HUES64 (cell line): ENCODE measurements at regions not wholly inside any gene's neighbourhood (a gene's known extent, or its start where the extent isn't known, plus 50 kb on each side); places are given as distances from the start of the nearest gene placed in this dataset.

Source experiments
- H3K27ac ChIP-seq: 2 replicates; pipeline ENCODE4 v1.7.0; 2013; ENCODE audit warnings: low read depth, low read length, inconsistent platforms
- H3K27me3 ChIP-seq: 2 replicates; pipeline ENCODE4 v1.6.1; 2013; ENCODE audit warnings: mild to moderate bottlenecking, low read length; ENCODE audit not compliant: insufficient read depth
- H3K36me3 ChIP-seq: 2 replicates; pipeline ENCODE4 v1.6.1; 2013; ENCODE audit warnings: mild to moderate bottlenecking, low read length; ENCODE audit not compliant: insufficient read depth
- H3K4me1 ChIP-seq: 2 replicates; pipeline ENCODE4 v1.6.1; 2013; ENCODE audit warnings: mild to moderate bottlenecking, low read length, moderate library complexity; ENCODE audit not compliant: insufficient read depth
- H3K4me3 ChIP-seq: 2 replicates; pipeline ENCODE4 v1.5.1; 2013; ENCODE audit warnings: mild to moderate bottlenecking, low read length, moderate library complexity
- H3K9ac ChIP-seq: 2 replicates; pipeline ENCODE4 v1.6.1; 2013; ENCODE audit warnings: mild to moderate bottlenecking, low read depth, low read length
- H3K9me3 ChIP-seq: 2 replicates; pipeline ENCODE4 v1.6.1; 2013; ENCODE audit warnings: low read depth, low read length; ENCODE audit not compliant: insufficient read depth
- WGBS: fragments of 150-250, 120-280 bp; methylation state at CpG from one replicate; pipeline ENCODE4 v1.1.7; 2013; ENCODE audit warnings: missing lambda C conversion rate; 5-methylcytosine and 5-hydroxymethylcytosine counted together

GRCh38 chr14:104445832-104446381 lies 133.7 kb upstream of the C14orf180 start:
- Histone ChIP-seq H3K4me1 (0 out of 2 replicates have a peak, but pooled peaks cover 3% of the 10 kb centered on the region), H3K9me3 (peaks cover 15% of the 10 kb centered on the region; the same call in 1 of the 2 replicates), H3K36me3 (no peaks in the 10 kb centered on the region), H3K27me3 (no peaks in the 10 kb centered on the region), H3K4me3 (no peak overlapping the region), H3K9ac (no peak overlapping the region), H3K27ac (no peak overlapping the region)
- WGBS, result 89% methylated on average over 11 of the region's 11 CpGs

GRCh38 chr14:104446611-104447010 lies 133.0 kb upstream of the C14orf180 start:
- no peaks in the 10 kb centered on the region for H3K27me3 ChIP-seq
- no peak overlapping the region for H3K4me3 ChIP-seq
- H3K4me1 ChIP-seq, result 0 out of 2 replicates have a peak, but pooled peaks cover 3% of the 10 kb centered on the region
- no peak overlapping the region for H3K9ac ChIP-seq
- H3K27ac ChIP-seq, result no peak overlapping the region
- WGBS, result 91% methylated on average over 6 of the region's 6 CpGs
- peaks cover 15% of the 10 kb centered on the region; the same call in 1 of the 2 replicates for H3K9me3 ChIP-seq
- H3K36me3 ChIP-seq, result no peaks in the 10 kb centered on the region

GRCh38 chr14:104447750-104448149 lies 131.8 kb upstream of the C14orf180 start:
- no peaks in the 10 kb centered on the region for H3K36me3 ChIP-seq
- no peak overlapping the region for H3K4me3 ChIP-seq
- 95% methylated on average over 1 of the region's 1 CpG for WGBS

GRCh38 chr14:104448321-104448720 lies 131.2 kb upstream of the C14orf180 start:
- Histone ChIP-seq H3K4me1 (0 out of 2 replicates have a peak, but pooled peaks cover 3% of the 10 kb centered on the region), H3K4me3 (no peak overlapping the region), H3K27me3 (no peaks in the 10 kb centered on the region; the same call in 1 of the 2 replicates), H3K9me3 (peaks cover 15% of the 10 kb centered on the region; the same call in 1 of the 2 replicates), H3K9ac (no peak overlapping the region), H3K36me3 (no peaks in the 10 kb centered on the region), H3K27ac (no peak overlapping the region)
- WGBS, result 83% methylated on average over 1 of the region's 2 CpGs

More at GRCh38 chr14:104447750-104448149, 131.8 kb upstream of the C14orf180 start:
- no peak overlapping the region for H3K27ac ChIP-seq
- H3K4me1 ChIP-seq, result 0 out of 2 replicates have a peak, but pooled peaks cover 3% of the 10 kb centered on the region
- H3K9me3 ChIP-seq, result peaks cover 15% of the 10 kb centered on the region; the same call in 1 of the 2 replicates
- no peak overlapping the region for H3K9ac ChIP-seq
- H3K27me3 ChIP-seq, result no peaks in the 10 kb centered on the region

- H3K27ac ChIP-seq, result no peak overlapping the region
- H3K9ac ChIP-seq, result no peak overlapping the region
- no peak overlapping the region for H3K4me3 ChIP-seq
- H3K9me3 ChIP-seq, result peaks cover 15% of the 10 kb centered on the region; the same call in 1 of the 2 replicates
- H3K4me1 ChIP-seq, result 0 out of 2 replicates have a peak, but pooled peaks cover under 1% of the 10 kb centered on the region
- no peaks in the 10 kb centered on the region for H3K36me3 ChIP-seq
- H3K27me3 ChIP-seq, result no peaks in the 10 kb centered on the region; the same call in 1 of the 2 replicates
- WGBS, result 33% methylated on average over 1 of the region's 1 CpG
Observed at GRCh38 chr14:104448721-104449120, 130.8 kb upstream of the C14orf180 start.

- Histone ChIP-seq H3K36me3 (no peaks in the 10 kb centered on the region), H3K9me3 (peaks cover 15% of the 10 kb centered on the region; the same call in 1 of the 2 replicates), H3K27ac (no peak overlapping the region), H3K9ac (no peak overlapping the region), H3K27me3 (peaks cover under 1% of the 10 kb centered on the region; the same call in 1 of the 2 replicates), H3K4me1 (no peaks in the 10 kb centered on the region), H3K4me3 (no peak overlapping the region)
- 96% methylated on average over 28 of the region's 28 CpGs for WGBS
Observed at GRCh38 chr14:104450811-104451401, 128.7 kb upstream of the C14orf180 start.

- H3K36me3 ChIP-seq, result no peaks in the 10 kb centered on the region
- WGBS, result 96% methylated on average over 9 of the region's 10 CpGs
- H3K9me3 ChIP-seq, result peaks cover 15% of the 10 kb centered on the region; the same call in 1 of the 2 replicates
- H3K27ac ChIP-seq, result no peak overlapping the region
- no peaks in the 10 kb centered on the region for H3K4me1 ChIP-seq
- no peak overlapping the region for H3K9ac ChIP-seq
- H3K4me3 ChIP-seq, result no peak overlapping the region
- H3K27me3 ChIP-seq, result peaks cover 6% of the 10 kb centered on the region
Observed at GRCh38 chr14:104451474-104451873, 128.1 kb upstream of the C14orf180 start.

- Histone ChIP-seq H3K4me1 (peaks cover 6% of the 10 kb centered on the region; the same call in 1 of the 2 replicates), H3K27me3 (peaks cover 53% of the 10 kb centered on the region)
- 82% methylated on average over 9 of the region's 9 CpGs for WGBS
Observed at GRCh38 chr14:104458845-104459244, 120.7 kb upstream of the C14orf180 start.

GRCh38 chr14:104460791-104461651 lies 118.5 kb upstream of the C14orf180 start:
- H3K36me3 ChIP-seq, result no peaks in the 10 kb centered on the region
- H3K9ac ChIP-seq, result no peak overlapping the region
- H3K27me3 ChIP-seq, result peaks cover 57% of the 10 kb centered on the region
- H3K4me3 ChIP-seq, result peak overlapping the region; percentile 44
- WGBS, result 22% methylated on average over 36 of the region's 47 CpGs
- H3K9me3 ChIP-seq, result no peaks in the 10 kb centered on the region
- H3K4me1 ChIP-seq, result peaks cover 6% of the 10 kb centered on the region; the same call in 1 of the 2 replicates
- H3K27ac ChIP-seq, result no peak overlapping the region

More at GRCh38 chr14:104458845-104459244, 120.7 kb upstream of the C14orf180 start:
- no peak overlapping the region for H3K27ac ChIP-seq
- H3K36me3 ChIP-seq, result no peaks in the 10 kb centered on the region
- no peaks in the 10 kb centered on the region for H3K9me3 ChIP-seq
- H3K9ac ChIP-seq, result no peak overlapping the region
- H3K4me3 ChIP-seq, result no peak overlapping the region

- Histone ChIP-seq H3K36me3 (no peaks in the 10 kb centered on the region), H3K27ac (no peak overlapping the region), H3K4me3 (peak overlapping the region; percentile 59), H3K4me1 (peaks cover 6% of the 10 kb centered on the region; the same call in 1 of the 2 replicates), H3K9ac (no peak overlapping the region), H3K9me3 (no peaks in the 10 kb centered on the region), H3K27me3 (peaks cover 50% of the 10 kb centered on the region)
- 2% methylated on average over 66 of the region's 66 CpGs for WGBS
Observed at GRCh38 chr14:104461676-104462449, 117.7 kb upstream of the C14orf180 start.
